Endothelial cell of umbilical vein (primary cell): ENCODE measurements at regions not wholly inside any gene's neighbourhood (a gene's known extent, or its start where the extent isn't known, plus 50 kb on each side); places are given as distances from the start of the nearest gene placed in this dataset.

Source experiments
- BruUV-seq: library from RNA; stranded (reverse); fragments of 400-500 nt; replicated peaks from 2 replicates; lab custom pipeline; 2021; lab: Mats Ljungman, UMichigan
- CTCF ChIA-PET: fragments of 300-600, 350-600 bp; sonication (Branson Sonifier 250); formaldehyde crosslinking; loops from one replicate; lab custom pipeline; 2021; ENCODE audit warnings: antibody characterized with exemption, inconsistent platforms; lab: Charles Lee
- POLR2A ChIA-PET: fragments of 300-600, 350-600 bp; sonication (Branson Sonifier 250); formaldehyde crosslinking; loops from one replicate; lab custom pipeline; 2021; ENCODE audit warnings: antibody characterized with exemption, inconsistent platforms; lab: Charles Lee
- DNase-seq: peaks from one replicate; pipeline ENCODE4 v3.0.0-alpha.2; 2011; ENCODE audit warnings: low read depth, low spot score
- FAIRE-seq: peaks from 2 replicates; lab custom pipeline; 2011; peaks lifted over from hg19 to GRCh38; lab: Jason Lieb, UNC
- H2AFZ ChIP-seq: 2 replicates; pipeline ENCODE4 v1.6.0; 2012; ENCODE audit warnings: low read depth, low read length, control low read depth, inconsistent platforms
- H3K27ac ChIP-seq: 2 replicates; pipeline ENCODE4 v1.5.1; 2011; ENCODE audit warnings: low read depth, mild to moderate bottlenecking, control low read depth, low read length, moderate library complexity; ENCODE audit not compliant: insufficient read depth
- H3K27me3 ChIP-seq, 2 experiments: 2 replicates each; pipeline versions ENCODE4 v1.6.0 to v1.6.1; 2011; ENCODE audit warnings: low read length in 2 of 2, mixed read lengths in 1 of 2; ENCODE audit not compliant: control insufficient read depth in 2 of 2, insufficient read depth in 2 of 2
- H3K36me3 ChIP-seq, 2 experiments: 2 replicates in 1 of 2; 3 replicates in 1 of 2; pipeline ENCODE4 v1.5.1; 2011; ENCODE audit warnings: low read length in 2 of 2, mild to moderate bottlenecking in 1 of 2, moderate library complexity in 1 of 2; ENCODE audit not compliant: control insufficient read depth in 2 of 2, insufficient read depth in 2 of 2; ENCODE audit errors: extremely low read depth in 1 of 2
- H3K4me1 ChIP-seq: 3 replicates; pipeline ENCODE4 v1.5.1; 2011; ENCODE audit warnings: mild to moderate bottlenecking, low read length; ENCODE audit not compliant: control insufficient read depth, insufficient read depth; ENCODE audit errors: extremely low read depth
- H3K4me2 ChIP-seq: 2 replicates; pipeline ENCODE4 v1.6.1; 2011; ENCODE audit warnings: low read length, control low read depth, mixed read lengths; ENCODE audit not compliant: insufficient read depth
- H3K4me3 ChIP-seq, 3 experiments: fragments of 200-600 bp in 1 of 3; sonication (generic), shearing (Covaris generic) in 1 of 3; replicated peaks in 1 of 3; 2 replicates each; pipeline ENCODE4 v1.5.1; 2011 to 2016; ENCODE audit warnings: control low read depth in 3 of 3, low read length in 3 of 3, mild to moderate bottlenecking in 2 of 3, inconsistent platforms in 1 of 3, low read depth in 1 of 3, moderate library complexity in 1 of 3; ENCODE audit not compliant: insufficient read depth in 1 of 3
- H3K79me2 ChIP-seq: 2 replicates; pipeline ENCODE4 v1.6.0; 2012; ENCODE audit warnings: low read length, inconsistent platforms; ENCODE audit not compliant: control insufficient read depth, insufficient read depth
- H3K9ac ChIP-seq: replicated peaks from 2 replicates; pipeline ENCODE3; 2011; ENCODE audit warnings: low read length, control low read depth; ENCODE audit not compliant: insufficient read depth; ENCODE audit errors: extremely low read depth
- H3K9me1 ChIP-seq: replicated peaks from 3 replicates; pipeline ENCODE4 v1.6.0; 2011; ENCODE audit warnings: mild to moderate bottlenecking, low read length; ENCODE audit not compliant: control insufficient read depth, insufficient read depth; ENCODE audit errors: extremely low read depth
- H3K9me3 ChIP-seq: replicated peaks from 2 replicates; pipeline ENCODE4 v1.5.1; 2012; ENCODE audit warnings: low read length, inconsistent platforms; ENCODE audit not compliant: control insufficient read depth, insufficient read depth
- H4K20me1 ChIP-seq: replicated peaks from 2 replicates; pipeline ENCODE3; 2011; ENCODE audit warnings: mild to moderate bottlenecking, low read length; ENCODE audit not compliant: control insufficient read depth, insufficient read depth; ENCODE audit errors: extremely low read depth
- EZH2 ChIP-seq: IDR thresholded peaks from 2 replicates; pipeline ENCODE4 v1.6.1; 2012; ENCODE audit warnings: borderline replicate concordance, low read depth, mild to moderate bottlenecking, moderate library complexity, low read length, inconsistent platforms; ENCODE audit not compliant: severe bottlenecking
- FOS ChIP-seq: IDR thresholded peaks from 2 replicates; pipeline ENCODE4 v1.6.1; 2011; ENCODE audit warnings: mild to moderate bottlenecking, low read length, moderate library complexity, borderline replicate concordance; ENCODE audit not compliant: insufficient read depth
- GATA2 ChIP-seq: IDR thresholded peaks from 2 replicates; pipeline ENCODE4 v1.7.0; 2011; ENCODE audit warnings: low read depth, mild to moderate bottlenecking, moderate library complexity, mixed read lengths, low read length; ENCODE audit not compliant: insufficient read length, insufficient read depth
- JUN ChIP-seq: IDR thresholded peaks from 2 replicates; pipeline ENCODE4 v1.6.1; 2011; ENCODE audit warnings: borderline replicate concordance, low read depth; ENCODE audit not compliant: insufficient read length, insufficient read depth
- MYC ChIP-seq: IDR thresholded peaks from one replicate; pipeline ENCODE4 v1.6.1; 2011; ENCODE audit warnings: mild to moderate bottlenecking, low read depth, low read length
- POLR2A ChIP-seq: IDR thresholded peaks from 2 replicates; pipeline ENCODE4 v1.6.1; 2012; ENCODE audit warnings: low read depth, mild to moderate bottlenecking, control low read depth, low read length
- POLR2AphosphoS5 ChIP-seq: IDR thresholded peaks from 2 replicates; pipeline ENCODE4 v1.6.1; 2012; ENCODE audit warnings: low read depth, mild to moderate bottlenecking, control low read depth, low read length, moderate library complexity; ENCODE audit not compliant: insufficient read depth
- dilution Hi-C: fragments of 300-500 bp; cut with MboI; formaldehyde crosslinking; loops from one replicate; pipeline ENCODE4 v1.15.0; 2019; ENCODE audit warnings: low sequenced_read_pairs; ENCODE audit not compliant: extremely low pct_ligation_motif_present
- intact Hi-C: fragments of 100-400 bp; cut with micrococcal nuclease; formaldehyde crosslinking; loops from one replicate; pipeline ENCODE4 v1.10.0; 2022
- TF ChIP-seq, protein P1 (sequence below), 2 donors: IDR thresholded peaks; 1 replicate in 1 of 2; 2 replicates in 1 of 2; pipeline ENCODE4 v1.5.1; 2011; ENCODE audit warnings: low read length in 2 of 2, mild to moderate bottlenecking in 2 of 2, moderate library complexity in 2 of 2, control low read depth in 1 of 2, inconsistent platforms in 1 of 2, low read depth in 1 of 2; ENCODE audit not compliant: insufficient read depth in 1 of 2; ENCODE audit errors: extremely low read depth in 1 of 2
- TF ChIP-seq, protein P2 (sequence below): IDR thresholded peaks from 2 replicates; pipeline ENCODE4 v1.6.1; 2011; ENCODE audit not compliant: insufficient read depth, insufficient read length

DNA sequence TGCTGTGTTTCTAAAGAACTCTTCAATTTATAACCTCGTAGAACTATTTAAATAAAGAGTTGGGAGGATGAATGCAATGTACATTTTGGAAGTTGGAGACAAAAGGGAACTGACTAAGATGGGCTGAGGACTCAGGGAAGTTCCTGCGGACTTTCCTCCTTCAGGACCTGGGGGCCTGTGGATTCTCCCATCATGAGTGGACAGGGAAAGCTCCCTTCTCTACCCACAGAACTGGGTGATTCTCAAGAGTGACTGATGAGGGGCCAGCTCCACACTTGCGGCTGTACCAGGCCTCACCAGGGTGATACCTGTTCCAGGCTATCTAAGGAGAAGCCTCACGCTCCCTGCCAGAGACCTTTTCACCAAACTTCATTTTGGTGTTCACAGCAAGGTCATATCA, 143.8 kb upstream of the APCDD1 start:
- BruUV-seq = no TSS peak
- H4K20me1 ChIP-seq = no peaks in the 10 kb centered on the region
- no peaks in the 10 kb centered on the region for H3K9me3 ChIP-seq
- TF ChIP-seq JUN (no peak), POLR2A (no peak), MYC (no peak), GATA2 (no peak), POLR2AphosphoS5 (no peak), FOS (no peak), EZH2 (no peak)
- TF ChIP-seq, protein P1, sequence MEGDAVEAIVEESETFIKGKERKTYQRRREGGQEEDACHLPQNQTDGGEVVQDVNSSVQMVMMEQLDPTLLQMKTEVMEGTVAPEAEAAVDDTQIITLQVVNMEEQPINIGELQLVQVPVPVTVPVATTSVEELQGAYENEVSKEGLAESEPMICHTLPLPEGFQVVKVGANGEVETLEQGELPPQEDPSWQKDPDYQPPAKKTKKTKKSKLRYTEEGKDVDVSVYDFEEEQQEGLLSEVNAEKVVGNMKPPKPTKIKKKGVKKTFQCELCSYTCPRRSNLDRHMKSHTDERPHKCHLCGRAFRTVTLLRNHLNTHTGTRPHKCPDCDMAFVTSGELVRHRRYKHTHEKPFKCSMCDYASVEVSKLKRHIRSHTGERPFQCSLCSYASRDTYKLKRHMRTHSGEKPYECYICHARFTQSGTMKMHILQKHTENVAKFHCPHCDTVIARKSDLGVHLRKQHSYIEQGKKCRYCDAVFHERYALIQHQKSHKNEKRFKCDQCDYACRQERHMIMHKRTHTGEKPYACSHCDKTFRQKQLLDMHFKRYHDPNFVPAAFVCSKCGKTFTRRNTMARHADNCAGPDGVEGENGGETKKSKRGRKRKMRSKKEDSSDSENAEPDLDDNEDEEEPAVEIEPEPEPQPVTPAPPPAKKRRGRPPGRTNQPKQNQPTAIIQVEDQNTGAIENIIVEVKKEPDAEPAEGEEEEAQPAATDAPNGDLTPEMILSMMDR (IDR thresholded peaks at IDR 0.05; ENCODE audit: extremely low read depth in 1 of 2, insufficient read depth in 1 of 2, low read depth in 1 of 2, low read length in 2 of 2) = no peak
- TF ChIP-seq, protein P2, sequence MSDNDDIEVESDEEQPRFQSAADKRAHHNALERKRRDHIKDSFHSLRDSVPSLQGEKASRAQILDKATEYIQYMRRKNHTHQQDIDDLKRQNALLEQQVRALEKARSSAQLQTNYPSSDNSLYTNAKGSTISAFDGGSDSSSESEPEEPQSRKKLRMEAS = no peak
- CTCF ChIA-PET = interaction anchor here (1.7 kb wide), 1 partner anchor 11 kb away, joined by 5 read pairs; no protein-coding TSS in a partner anchor
- POLR2A ChIA-PET = no interaction called here
- H3K9ac ChIP-seq = no peak overlapping the region
- H3K27ac ChIP-seq = no peak overlapping the region
- intact Hi-C loops = no loop called here
- no peaks in the 10 kb centered on the region for H3K9me1 ChIP-seq
- no peaks in the 10 kb centered on the region for H3K79me2 ChIP-seq
- DNase-seq (no peak), FAIRE-seq (no peak)
- dilution Hi-C loops = no loop called here
- H3K4me1 ChIP-seq = no peaks in the 10 kb centered on the region
- no peaks in the 10 kb centered on the region for H3K36me3 ChIP-seq
- no peak overlapping the region for H3K4me3 ChIP-seq
- no peak overlapping the region for H3K4me2 ChIP-seq
- H3K27me3 ChIP-seq = peaks cover 13 to 16% of the 10 kb centered on the region in 2 experiments
- no peak overlapping the region for H2AFZ ChIP-seq
